ENCODE measurements at regions not wholly inside any gene's neighbourhood (a gene's known extent, or its start where the extent isn't known, plus 50 kb on each side); places are given as distances from the start of the nearest gene placed in this dataset.

- TF ChIP-seq POU2F2 (IDR thresholded peaks at IDR 0.05; ENCODE audit: low read depth, low read length), result no peak
- no peak for TF ChIP-seq POLR2AphosphoS5 (IDR thresholded peaks at IDR 0.05; ENCODE audit: low read depth, low read length)
Observed at GRCh38 chr6:143589162-143589561, 77.6 kb upstream of the FUCA2 start.

Measured in GM12891 (cell line).